GM20000 (cell line): ENCODE measurements at regions not wholly inside any gene's neighbourhood (a gene's known extent, or its start where the extent isn't known, plus 50 kb on each side); places are given as distances from the start of the nearest gene placed in this dataset.

Source experiments
- DNase-seq: peaks from one replicate; pipeline ENCODE4 v3.0.0; 2012; ENCODE audit warnings: low spot score
- CTCF ChIP-seq: IDR thresholded peaks from 2 replicates; pipeline ENCODE4 v1.5.1; 2012; ENCODE audit warnings: mild to moderate bottlenecking, control low read depth; ENCODE audit errors: extremely low read depth, missing control alignments

DNA sequence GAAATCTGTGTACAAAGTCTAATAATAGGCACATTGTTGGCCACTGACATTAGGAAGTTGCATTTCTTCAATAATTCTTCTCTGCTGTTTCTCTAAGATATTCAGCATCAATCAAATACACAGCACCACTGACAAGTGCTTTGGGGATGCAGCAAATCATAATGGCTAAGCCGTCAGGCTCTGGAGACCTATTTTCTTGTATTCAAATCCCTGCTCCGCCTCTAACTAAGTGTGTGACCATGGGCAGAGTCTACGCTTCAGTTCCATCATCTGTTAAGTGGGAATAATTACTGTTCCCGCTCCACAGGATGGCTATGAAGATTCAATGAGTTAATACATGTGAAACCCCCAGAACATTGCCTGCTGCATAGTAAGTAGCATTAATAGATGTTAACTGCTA, 176.9 kb downstream of the ADGRL4 start:
- DNase-seq = no peak
- TF ChIP-seq CTCF = no peak

DNA sequence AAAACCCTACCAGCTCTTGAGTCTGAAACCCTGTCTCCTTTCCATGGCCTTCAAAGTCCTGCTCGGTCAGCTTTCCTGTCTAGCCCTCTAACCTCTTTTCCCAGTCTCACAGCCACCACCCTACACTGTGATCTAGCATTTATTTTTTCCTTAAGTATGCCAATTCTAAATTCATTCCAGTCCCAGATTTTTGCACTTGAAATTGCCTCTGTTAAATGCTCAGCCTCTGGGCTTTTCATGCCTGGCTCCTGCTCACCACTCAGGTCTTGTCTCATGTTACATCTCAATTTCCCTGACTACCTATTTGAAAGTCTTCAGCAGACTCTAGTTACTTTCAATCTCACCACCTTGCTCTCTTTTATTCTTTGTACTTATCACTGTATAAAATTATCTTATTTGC, 176.2 kb downstream of the ADGRL4 start:
- no peak for DNase-seq
- no peak for TF ChIP-seq CTCF

GRCh38 chr1:78831731-78832360, 174.7 kb downstream of the ADGRL4 start:
- DNase-seq = no peak
- TF ChIP-seq CTCF = no peak

DNA sequence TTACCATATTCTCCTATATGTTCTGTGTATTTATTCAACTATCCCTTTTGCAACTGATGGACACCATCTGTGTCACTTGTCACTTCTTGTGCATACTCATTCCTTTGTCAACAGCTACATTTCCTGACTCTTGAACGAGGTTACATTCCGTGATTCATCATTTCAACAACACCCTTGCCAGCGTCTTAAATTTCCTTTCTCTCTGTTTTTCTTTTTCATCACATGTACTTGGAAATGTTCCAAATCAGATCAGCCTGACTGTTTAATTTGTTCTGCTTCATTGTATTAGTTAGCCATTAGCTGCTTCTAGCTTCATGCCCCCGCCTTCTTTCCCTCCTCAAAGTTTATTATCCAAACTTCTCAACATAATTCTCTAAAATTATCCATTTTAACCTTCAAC, 173.0 kb downstream of the ADGRL4 start:
- TF ChIP-seq CTCF = no peak
- DNase-seq = no peak

- DNase-seq = peak; percentile 21
- TF ChIP-seq CTCF = no peak
These were observed 172.3 kb downstream of the ADGRL4 start for GRCh38 chr1:78834201-78834741.

DNA sequence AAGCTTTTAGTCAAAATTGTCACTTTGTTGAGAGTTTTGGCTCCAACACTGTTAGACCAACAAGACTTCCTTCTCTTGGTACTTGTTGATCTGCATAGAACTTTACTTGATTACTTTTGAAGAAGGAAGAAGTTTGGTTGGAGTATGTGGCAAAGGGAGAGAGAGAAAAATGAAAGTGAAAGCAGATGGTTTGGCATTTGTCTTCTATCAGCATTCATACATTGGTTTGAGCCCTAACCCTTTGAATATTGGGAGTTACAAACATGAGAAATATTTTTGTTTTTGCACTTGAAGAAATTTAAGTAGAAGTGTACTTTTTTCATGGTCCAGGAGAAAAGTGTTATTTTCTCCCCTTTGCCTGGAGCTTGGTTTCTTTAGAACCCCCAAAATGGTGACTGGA, 169.8 kb downstream of the ADGRL4 start:
- no peak for TF ChIP-seq CTCF
- DNase-seq = no peak

GRCh38 chr1:78839704-78840277, 166.7 kb downstream of the ADGRL4 start:
- DNase-seq = peak; percentile 37
- peak; percentile 38 for TF ChIP-seq CTCF
